ENCODE measurements at regions not wholly inside any gene's neighbourhood (a gene's known extent, or its start where the extent isn't known, plus 50 kb on each side); places are given as distances from the start of the nearest gene placed in this dataset.

DNA sequence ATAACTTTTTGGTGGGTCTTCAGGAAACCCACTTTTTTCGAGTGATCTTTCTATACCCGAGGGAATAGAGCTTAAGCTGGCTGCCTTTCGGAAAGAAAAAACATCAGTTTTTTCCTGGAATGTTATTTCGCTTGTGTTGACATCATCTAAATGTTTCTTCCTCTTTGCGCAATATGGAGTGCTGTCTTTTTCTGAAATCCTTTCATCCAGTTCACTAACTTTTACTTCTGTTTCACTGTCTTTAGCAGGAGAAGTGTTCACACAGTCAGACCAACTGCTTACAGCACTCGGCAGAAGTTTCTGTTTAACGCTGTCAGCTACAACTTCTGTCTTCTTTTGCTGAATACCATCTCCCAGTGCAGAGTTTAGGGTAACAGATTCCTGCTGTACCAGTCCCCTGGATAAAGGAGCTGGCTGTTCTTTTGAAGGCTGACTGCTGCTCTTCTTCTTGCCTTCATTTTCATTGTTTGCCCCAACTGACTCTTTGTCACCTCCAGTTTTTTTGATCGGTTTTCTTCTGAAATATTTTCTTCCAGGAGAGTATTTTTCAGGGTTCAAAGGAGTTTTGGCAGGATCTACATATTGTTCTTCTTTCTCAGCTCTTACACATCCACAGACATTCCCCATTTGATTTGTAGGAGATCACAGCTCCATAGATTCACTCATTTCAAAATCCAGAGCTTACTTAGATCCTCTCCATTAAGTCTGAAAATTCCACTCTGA, 50.0 kb upstream of the DST start (continued):
- TF ChIP-seq, protein P1, sequence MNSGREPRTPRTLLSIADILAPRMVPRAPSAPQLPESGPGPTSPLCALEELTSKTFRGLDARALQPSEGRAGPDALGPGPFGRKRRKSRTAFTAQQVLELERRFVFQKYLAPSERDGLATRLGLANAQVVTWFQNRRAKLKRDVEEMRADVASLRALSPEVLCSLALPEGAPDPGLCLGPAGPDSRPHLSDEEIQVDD (CRISPR knock-in tag; IDR thresholded peaks at IDR 0.05; ENCODE audit: borderline replicate concordance), result no peak
- TF ChIP-seq, protein P2, sequence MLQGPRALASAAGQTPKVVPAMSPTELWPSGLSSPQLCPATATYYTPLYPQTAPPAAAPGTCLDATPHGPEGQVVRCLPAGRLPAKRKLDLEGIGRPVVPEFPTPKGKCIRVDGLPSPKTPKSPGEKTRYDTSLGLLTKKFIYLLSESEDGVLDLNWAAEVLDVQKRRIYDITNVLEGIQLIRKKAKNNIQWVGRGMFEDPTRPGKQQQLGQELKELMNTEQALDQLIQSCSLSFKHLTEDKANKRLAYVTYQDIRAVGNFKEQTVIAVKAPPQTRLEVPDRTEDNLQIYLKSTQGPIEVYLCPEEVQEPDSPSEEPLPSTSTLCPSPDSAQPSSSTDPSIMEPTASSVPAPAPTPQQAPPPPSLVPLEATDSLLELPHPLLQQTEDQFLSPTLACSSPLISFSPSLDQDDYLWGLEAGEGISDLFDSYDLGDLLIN (CRISPR knock-in tag; IDR thresholded peaks at IDR 0.05; ENCODE audit: borderline replicate concordance), result no peak
- 0 out of 2 replicates have a peak, but pooled peaks have one; percentile 47 for TF ChIP-seq HMG20A (CRISPR knock-in tag; IDR thresholded peaks at IDR 0.05; ENCODE audit: borderline replicate concordance)
- TF ChIP-seq ZNF768 (CRISPR knock-in tag; IDR thresholded peaks at IDR 0.05), result no peak
- TF ChIP-seq POLR2A (IDR thresholded peaks at IDR 0.05; ENCODE audit: insufficient read depth in 1 of 2, low read depth in 2 of 2, low read length in 2 of 2), result no peak
- TF ChIP-seq ZBTB1 (CRISPR knock-in tag; IDR thresholded peaks at IDR 0.05; ENCODE audit: borderline replicate concordance), result no peak
- no peak for TF ChIP-seq PTBP1 (IDR thresholded peaks at IDR 0.05; ENCODE audit: low read depth, low read length, poor library complexity, severe bottlenecking)
- no peak for TF ChIP-seq ZNF367 (CRISPR knock-in tag; IDR thresholded peaks at IDR 0.05; ENCODE audit: borderline replicate concordance)
- no peak for TF ChIP-seq TAF1 (CRISPR knock-in tag; IDR thresholded peaks at IDR 0.05)
- TF ChIP-seq MTF2 (CRISPR knock-in tag; IDR thresholded peaks at IDR 0.05; ENCODE audit: borderline replicate concordance), result no peak
- no peak for TF ChIP-seq RXRA (CRISPR knock-in tag; IDR thresholded peaks at IDR 0.05)
- TF ChIP-seq, protein P3, sequence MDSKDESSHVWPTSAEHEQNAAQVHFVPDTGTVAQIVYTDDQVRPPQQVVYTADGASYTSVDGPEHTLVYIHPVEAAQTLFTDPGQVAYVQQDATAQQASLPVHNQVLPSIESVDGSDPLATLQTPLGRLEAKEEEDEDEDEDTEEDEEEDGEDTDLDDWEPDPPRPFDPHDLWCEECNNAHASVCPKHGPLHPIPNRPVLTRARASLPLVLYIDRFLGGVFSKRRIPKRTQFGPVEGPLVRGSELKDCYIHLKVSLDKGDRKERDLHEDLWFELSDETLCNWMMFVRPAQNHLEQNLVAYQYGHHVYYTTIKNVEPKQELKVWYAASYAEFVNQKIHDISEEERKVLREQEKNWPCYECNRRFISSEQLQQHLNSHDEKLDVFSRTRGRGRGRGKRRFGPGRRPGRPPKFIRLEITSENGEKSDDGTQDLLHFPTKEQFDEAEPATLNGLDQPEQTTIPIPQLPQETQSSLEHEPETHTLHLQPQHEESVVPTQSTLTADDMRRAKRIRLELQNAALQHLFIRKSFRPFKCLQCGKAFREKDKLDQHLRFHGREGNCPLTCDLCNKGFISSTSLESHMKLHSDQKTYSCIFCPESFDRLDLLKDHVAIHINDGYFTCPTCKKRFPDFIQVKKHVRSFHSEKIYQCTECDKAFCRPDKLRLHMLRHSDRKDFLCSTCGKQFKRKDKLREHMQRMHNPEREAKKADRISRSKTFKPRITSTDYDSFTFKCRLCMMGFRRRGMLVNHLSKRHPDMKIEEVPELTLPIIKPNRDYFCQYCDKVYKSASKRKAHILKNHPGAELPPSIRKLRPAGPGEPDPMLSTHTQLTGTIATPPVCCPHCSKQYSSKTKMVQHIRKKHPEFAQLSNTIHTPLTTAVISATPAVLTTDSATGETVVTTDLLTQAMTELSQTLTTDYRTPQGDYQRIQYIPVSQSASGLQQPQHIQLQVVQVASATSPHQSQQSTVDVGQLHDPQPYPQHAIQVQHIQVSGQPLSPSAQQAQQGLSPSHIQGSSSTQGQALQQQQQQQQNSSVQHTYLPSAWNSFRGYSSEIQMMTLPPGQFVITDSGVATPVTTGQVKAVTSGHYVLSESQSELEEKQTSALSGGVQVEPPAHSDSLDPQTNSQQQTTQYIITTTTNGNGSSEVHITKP (CRISPR knock-in tag; IDR thresholded peaks at IDR 0.05; ENCODE audit: low read depth), result no peak
- TF ChIP-seq, protein P4, sequence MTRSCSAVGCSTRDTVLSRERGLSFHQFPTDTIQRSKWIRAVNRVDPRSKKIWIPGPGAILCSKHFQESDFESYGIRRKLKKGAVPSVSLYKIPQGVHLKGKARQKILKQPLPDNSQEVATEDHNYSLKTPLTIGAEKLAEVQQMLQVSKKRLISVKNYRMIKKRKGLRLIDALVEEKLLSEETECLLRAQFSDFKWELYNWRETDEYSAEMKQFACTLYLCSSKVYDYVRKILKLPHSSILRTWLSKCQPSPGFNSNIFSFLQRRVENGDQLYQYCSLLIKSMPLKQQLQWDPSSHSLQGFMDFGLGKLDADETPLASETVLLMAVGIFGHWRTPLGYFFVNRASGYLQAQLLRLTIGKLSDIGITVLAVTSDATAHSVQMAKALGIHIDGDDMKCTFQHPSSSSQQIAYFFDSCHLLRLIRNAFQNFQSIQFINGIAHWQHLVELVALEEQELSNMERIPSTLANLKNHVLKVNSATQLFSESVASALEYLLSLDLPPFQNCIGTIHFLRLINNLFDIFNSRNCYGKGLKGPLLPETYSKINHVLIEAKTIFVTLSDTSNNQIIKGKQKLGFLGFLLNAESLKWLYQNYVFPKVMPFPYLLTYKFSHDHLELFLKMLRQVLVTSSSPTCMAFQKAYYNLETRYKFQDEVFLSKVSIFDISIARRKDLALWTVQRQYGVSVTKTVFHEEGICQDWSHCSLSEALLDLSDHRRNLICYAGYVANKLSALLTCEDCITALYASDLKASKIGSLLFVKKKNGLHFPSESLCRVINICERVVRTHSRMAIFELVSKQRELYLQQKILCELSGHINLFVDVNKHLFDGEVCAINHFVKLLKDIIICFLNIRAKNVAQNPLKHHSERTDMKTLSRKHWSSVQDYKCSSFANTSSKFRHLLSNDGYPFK (CRISPR knock-in tag; IDR thresholded peaks at IDR 0.05; ENCODE audit: borderline replicate concordance), result no peak
- no peak for TF ChIP-seq AHR (CRISPR knock-in tag; IDR thresholded peaks at IDR 0.05)
- TF ChIP-seq CAMTA2 (CRISPR knock-in tag; IDR thresholded peaks at IDR 0.05; ENCODE audit: borderline replicate concordance), result no peak
- TF ChIP-seq, protein P5, sequence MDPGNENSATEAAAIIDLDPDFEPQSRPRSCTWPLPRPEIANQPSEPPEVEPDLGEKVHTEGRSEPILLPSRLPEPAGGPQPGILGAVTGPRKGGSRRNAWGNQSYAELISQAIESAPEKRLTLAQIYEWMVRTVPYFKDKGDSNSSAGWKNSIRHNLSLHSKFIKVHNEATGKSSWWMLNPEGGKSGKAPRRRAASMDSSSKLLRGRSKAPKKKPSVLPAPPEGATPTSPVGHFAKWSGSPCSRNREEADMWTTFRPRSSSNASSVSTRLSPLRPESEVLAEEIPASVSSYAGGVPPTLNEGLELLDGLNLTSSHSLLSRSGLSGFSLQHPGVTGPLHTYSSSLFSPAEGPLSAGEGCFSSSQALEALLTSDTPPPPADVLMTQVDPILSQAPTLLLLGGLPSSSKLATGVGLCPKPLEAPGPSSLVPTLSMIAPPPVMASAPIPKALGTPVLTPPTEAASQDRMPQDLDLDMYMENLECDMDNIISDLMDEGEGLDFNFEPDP (CRISPR knock-in tag; conservative IDR thresholded peaks at IDR 0.05), result no peak
- TF ChIP-seq NFRKB (IDR thresholded peaks at IDR 0.05), result no peak
- TF ChIP-seq GATA4 (IDR thresholded peaks at IDR 0.05; ENCODE audit: borderline replicate concordance, low read depth), result no peak
- TF ChIP-seq, protein P6, sequence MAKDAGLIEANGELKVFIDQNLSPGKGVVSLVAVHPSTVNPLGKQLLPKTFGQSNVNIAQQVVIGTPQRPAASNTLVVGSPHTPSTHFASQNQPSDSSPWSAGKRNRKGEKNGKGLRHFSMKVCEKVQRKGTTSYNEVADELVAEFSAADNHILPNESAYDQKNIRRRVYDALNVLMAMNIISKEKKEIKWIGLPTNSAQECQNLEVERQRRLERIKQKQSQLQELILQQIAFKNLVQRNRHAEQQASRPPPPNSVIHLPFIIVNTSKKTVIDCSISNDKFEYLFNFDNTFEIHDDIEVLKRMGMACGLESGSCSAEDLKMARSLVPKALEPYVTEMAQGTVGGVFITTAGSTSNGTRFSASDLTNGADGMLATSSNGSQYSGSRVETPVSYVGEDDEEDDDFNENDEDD (CRISPR knock-in tag; IDR thresholded peaks at IDR 0.05; ENCODE audit: borderline replicate concordance), result no peak

Data from HepG2 (cell line).